Panc1 (cell line): ENCODE measurements at regions not wholly inside any gene's neighbourhood (a gene's known extent, or its start where the extent isn't known, plus 50 kb on each side); places are given as distances from the start of the nearest gene placed in this dataset.

ENCODE experiments used
- CTCF ChIP-seq: fragments of 450-650 bp; IDR thresholded peaks from 2 replicates; pipeline ENCODE4 v1.5.1; 2017; ENCODE audit warnings: mild to moderate bottlenecking
- POLR2AphosphoS5 ChIP-seq: IDR thresholded peaks from 2 replicates; pipeline ENCODE4 v1.6.1; 2012; ENCODE audit warnings: mild to moderate bottlenecking, low read depth, low read length, moderate library complexity
- REST ChIP-seq, 2 experiments: IDR thresholded peaks; 2 replicates each; pipeline ENCODE4 v1.6.1; 2011 to 2012; ENCODE audit warnings: low read depth in 2 of 2, control low read depth in 1 of 2, low read length in 1 of 2, mild to moderate bottlenecking in 1 of 2, moderate library complexity in 1 of 2; ENCODE audit not compliant: insufficient read depth in 1 of 2
- SIN3A ChIP-seq: IDR thresholded peaks from 2 replicates; pipeline ENCODE4 v1.6.1; 2012; ENCODE audit warnings: low read depth, mild to moderate bottlenecking, low read length, moderate library complexity, borderline replicate concordance; ENCODE audit not compliant: insufficient read depth
- TCF7L2 ChIP-seq: IDR thresholded peaks from 2 replicates; pipeline ENCODE4 v1.6.1; 2011; ENCODE audit warnings: mild to moderate bottlenecking, low read depth, low read length, inconsistent platforms

- no peak for TF ChIP-seq CTCF
- TF ChIP-seq REST (IDR thresholded peaks at IDR 0.05; ENCODE audit: insufficient read depth in 1 of 2, low read depth in 2 of 2, low read length in 1 of 2), result no peak
- no peak for TF ChIP-seq POLR2AphosphoS5
- TF ChIP-seq SIN3A, result no peak
- TF ChIP-seq TCF7L2, result no peak
Observed at GRCh38 chr3:140754936-140755335, 77.1 kb downstream of the TRIM42 start.
